NCI-H1694 treated with DMSO at 0.1 percent for 48 hours (cell line): ENCODE measurements at regions not wholly inside any gene's neighbourhood (a gene's known extent, or its start where the extent isn't known, plus 50 kb on each side); places are given as distances from the start of the nearest gene placed in this dataset.

Source experiments
- DNase-seq: peaks from one replicate; lab custom pipeline; 2025; lab: John Stamatoyannopoulos, UW

DNA sequence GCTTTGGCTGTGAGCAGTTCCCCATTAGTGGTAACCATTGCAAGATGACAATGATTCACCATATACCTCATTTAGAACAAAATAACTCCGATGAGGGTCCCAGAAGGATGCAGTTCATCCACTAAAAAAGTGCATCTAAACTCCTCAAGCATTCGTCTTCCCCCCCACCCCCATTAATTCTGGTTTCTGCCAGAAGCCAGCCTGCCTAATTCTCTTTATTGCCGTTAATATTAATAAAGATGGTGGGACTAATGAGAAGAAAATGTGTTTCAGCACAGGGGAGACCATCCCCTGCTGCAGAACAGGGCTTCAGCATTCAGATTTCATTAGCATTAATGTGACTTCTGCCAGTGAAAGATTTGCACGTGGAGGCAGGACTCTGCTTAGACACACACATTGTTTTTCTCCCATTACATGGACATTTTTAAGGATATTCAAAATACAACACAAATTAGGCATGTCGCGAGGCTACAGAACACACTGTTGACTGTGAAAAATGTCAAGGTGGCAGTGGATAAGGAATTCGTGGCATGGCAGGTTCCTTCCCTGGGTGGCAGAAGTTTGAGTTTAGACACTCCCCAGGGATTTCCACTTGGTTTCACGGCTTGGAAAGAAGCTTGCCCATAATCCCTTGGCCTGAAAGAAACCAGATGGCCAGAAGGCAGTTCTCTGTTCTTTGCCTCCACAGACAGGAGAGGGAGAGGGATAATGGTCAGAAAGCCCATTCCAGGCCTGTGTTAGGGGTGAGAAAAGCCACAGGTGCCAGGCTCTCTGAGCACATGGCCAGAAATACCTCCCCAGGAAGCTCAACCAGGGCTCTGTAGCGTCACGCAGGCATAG, 236.5 kb downstream of the FOXO1 start:
- DNase-seq, result no peak

DNA sequence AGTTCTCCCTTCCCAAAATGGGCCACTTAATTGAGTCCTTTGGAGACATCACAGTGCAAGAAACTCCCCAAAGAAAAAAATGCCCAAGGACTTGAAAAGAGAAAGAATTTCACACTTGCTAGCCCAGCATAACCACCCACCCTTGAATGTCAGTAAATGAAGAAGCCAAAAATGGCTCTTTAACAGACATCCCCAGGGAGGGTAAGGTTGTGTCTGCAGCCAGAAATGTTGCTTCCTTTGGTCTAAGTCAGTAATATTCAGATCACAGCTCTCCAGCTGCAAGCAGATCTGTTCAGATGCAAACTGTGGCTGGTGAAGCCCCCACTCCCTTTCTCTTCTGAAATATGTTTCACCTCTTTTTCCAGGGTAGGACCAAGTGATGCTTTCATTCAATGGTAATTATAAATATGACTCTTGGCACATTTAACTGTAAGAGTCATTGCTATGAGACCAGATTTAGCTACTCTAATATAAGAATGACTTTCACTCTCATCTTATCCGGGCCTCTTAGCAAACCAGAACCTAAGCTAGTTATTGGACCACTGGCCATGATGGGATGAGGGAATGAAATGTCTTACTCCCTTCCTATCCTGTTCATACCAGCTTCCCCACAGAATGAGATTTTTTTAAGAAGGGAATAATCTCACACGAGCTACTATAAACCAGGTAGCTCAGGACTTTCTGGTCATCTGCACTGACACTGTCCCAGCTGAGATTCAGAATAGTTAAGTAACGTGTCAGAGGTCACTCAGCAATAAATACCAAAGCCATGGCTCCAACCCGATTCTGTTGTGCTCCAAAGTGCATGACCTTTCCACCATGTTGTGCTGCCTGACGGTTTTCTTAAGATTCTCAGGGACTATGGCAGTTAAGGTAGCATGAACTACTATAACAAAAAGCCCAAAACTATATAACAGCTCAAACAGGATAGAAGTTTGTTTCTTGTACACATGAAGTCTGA, 234.1 kb downstream of the FOXO1 start:
- DNase-seq, result no peak

- DNase-seq, result no peak
Measured at GRCh38 chr13:40433001-40433400, 233.4 kb downstream of the FOXO1 start.

DNA sequence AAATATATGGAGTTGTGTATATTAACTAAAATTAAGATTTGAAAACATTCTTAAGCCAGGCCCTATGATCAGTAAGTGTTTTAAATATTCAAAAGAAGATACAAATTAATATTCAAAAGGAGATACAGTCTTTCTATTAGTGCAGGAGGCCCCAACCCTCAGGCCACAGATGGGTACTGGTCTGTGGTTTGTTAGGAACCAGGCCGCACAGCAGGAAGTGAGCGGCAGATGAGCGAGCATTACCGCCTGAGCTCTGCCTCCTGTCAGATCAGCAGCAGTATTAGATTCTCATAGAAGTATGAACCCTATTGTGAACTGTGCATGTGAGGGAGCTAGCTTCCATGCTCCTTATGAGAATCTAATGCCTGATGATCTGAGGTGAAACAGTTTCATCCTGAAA, 232.9 kb downstream of the FOXO1 start:
- no peak for DNase-seq

DNA sequence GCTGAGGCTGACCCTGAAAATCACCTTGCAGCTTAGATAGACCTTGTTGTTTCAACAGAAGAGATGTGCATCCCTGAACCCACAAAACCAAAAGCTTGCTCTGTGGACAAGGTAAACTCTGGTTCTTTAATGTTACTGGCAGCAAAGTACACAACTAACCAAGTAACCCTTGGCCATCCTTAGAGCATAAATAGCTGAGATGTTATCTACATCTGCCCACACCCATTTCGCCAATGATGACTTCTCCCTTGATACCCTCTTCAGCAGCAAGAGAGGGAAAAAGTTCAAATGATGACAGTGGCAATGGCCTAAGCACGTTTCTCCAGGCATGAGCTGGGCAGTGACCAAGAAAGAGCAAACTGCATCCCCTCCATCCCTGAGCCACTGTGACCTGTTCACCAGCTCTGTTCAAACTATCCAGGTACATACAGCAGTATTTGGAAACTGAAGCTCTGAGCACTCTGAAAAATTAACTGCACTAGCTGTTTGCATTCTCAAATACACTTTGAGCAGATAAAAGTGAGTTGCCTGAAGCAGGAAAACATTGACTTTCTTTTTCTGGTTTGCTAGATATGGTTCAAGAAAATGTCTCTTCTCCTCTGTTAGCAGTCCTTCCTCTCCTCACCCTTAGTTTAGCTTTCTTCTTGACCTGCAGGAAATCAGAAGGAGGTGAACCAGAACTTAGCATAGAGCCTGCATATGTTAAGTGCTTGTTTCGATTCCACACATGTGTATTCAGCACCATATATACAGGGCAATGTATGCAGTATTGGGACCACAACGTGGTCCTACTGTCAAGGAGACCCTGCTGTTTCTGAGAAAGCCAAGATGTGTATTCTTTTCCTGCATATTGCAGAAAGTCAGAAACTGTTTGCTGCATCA, 231.7 kb downstream of the FOXO1 start:
- DNase-seq, result no peak

- no peak for DNase-seq
Measured at GRCh38 chr13:40438022-40438680, 228.3 kb downstream of the FOXO1 start.

GRCh38 chr13:40438999-40439797, 227.2 kb downstream of the FOXO1 start:
- DNase-seq, result no peak

DNA sequence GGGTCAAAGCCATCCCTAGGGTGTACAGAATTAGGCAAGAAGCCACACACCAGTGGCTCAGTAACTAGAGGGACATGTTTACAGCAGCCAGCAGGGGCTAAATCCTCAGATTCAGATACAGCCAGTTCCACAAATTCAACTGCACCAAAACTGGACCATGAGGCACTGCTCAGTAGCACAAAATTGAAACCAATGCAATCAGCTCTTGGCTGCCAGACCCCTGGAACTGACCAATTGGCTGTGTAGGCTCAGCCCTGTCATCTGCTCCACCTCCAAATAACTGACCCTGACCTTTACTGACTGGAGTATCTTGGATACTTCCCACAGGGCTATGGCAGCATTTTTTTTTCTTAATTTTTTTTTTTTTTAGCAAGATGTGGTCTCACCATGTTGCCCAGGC, 226.5 kb downstream of the FOXO1 start:
- DNase-seq, result no peak

DNA sequence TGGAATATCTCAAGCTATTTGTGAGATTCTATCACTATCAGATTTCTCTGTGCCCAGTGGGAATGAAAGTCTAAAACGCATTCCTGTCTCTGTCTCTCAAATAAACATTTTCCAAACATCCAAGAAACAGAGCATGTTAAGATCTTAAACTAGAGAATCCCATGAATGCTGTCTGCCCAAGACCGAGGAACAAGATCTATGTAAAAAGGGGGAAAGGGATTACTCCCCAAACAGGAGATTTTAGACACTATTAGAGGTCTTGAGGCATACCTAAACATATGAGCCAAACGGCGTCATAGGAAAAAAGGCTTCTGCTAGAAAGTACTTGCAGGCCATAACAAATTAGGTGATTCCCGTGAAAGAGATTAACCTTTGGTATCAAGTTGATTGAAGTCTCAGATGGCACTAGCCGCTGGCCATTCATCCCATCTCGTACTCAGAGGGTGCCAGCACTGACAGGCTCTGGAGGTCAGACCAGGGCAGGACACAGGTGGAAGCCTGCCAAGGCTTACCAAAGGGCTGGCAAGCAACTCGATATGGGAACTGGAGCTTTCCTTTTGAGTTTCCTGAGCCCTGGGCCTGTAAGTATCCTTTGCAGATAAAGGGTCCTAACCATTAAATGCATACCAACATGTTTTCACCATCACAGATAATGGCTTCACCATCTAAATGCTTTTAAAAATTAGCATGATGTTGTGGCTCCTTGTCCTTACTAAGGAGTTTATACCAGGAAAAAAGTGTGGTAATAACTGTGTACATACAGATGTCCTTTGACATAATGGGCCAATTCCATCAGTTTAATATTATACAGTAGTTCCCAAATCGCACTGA, 225.2 kb downstream of the FOXO1 start:
- no peak for DNase-seq

- DNase-seq, result no peak
Measured at GRCh38 chr13:40442231-40442630, 224.2 kb downstream of the FOXO1 start.

GRCh38 chr13:40442826-40443225, 223.6 kb downstream of the FOXO1 start:
- no peak for DNase-seq

DNA sequence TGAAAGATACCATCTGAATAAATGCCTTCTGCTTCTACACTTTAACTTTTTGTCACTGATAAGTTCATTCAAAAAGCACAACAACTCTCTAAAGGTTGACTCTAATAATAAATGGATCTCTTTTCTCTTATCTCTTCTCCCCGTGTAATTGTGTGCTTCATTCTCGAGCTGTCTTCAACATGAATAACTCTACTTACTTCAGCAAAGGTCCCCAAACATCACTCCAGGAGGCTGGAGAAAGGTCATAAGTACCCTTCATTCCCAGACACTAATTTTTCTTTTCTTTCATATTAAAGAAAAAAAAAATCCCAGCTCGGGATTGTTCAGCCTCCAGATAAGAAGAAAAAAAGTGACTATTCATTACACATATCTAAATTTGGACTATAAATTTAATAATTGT, 222.2 kb downstream of the FOXO1 start:
- no peak for DNase-seq

- no peak for DNase-seq
Measured at GRCh38 chr13:40445557-40445990, 220.9 kb downstream of the FOXO1 start.

DNA sequence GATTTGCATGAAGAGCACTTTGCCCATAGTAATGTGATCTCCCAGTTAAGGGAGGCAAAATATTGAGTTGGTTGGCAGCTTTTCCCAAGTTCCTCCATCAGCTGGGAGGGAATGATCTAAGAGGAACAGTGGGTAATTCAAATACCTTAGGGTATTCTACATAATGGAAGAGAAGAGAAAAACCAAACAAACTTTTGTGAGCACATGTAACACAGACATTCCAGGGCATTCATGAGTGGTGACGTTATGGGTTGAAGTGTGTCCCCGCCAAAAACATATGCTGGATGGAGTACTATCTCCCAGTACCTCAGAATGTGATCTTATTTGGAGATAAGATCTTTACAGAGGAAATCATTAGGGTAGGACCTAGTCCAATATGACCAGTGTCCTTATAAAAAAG, 220.1 kb downstream of the FOXO1 start:
- no peak for DNase-seq

DNA sequence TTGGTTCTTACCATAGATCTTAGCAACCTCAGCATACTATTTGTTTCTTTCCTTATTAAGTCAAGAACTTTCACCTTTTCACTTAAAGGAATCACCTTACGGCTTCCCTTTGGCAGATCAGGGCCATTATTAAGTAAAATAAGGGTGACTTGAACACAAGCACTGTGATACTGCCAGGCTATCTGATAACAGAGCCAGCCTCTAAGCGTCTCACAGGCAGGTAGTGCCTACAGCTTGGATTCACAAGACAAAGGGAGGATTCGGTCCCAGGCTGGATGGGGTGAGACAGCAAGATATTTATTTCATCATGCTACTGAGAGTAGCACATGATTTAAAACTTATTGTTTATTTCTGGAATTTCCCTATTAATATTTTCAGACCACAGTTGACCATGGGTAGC, 218.6 kb downstream of the FOXO1 start:
- no peak for DNase-seq

- no peak for DNase-seq
Measured at GRCh38 chr13:40452038-40452666, 214.3 kb downstream of the FOXO1 start.

DNA sequence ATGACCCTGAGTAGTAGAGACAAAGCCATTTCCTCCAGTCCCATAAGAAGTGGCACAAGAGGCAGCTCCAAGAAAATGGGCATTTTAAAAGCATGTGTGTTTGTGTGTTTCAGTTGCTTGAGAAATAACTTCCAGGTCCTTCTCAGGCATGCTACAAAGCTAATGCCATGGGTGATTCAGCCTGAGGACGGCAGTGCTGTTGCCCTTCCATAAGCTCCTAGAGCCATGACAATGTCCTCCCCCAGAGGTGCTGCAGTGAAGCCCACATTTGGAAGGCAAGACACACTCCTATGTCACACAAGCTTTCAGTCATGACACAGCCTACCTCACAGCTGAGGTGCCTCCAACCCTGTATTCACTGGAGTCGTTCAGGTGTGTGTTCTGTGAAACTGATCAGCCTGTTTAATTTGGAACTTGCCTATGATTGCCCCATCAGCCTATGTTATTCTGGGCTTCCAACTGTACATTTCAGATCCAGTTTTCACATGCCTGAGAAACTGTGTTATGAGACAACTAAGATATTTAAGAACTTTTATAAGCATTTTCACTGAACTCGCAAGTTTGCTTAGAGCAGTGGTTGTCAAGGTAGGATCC, 213.6 kb downstream of the FOXO1 start:
- no peak for DNase-seq

DNA sequence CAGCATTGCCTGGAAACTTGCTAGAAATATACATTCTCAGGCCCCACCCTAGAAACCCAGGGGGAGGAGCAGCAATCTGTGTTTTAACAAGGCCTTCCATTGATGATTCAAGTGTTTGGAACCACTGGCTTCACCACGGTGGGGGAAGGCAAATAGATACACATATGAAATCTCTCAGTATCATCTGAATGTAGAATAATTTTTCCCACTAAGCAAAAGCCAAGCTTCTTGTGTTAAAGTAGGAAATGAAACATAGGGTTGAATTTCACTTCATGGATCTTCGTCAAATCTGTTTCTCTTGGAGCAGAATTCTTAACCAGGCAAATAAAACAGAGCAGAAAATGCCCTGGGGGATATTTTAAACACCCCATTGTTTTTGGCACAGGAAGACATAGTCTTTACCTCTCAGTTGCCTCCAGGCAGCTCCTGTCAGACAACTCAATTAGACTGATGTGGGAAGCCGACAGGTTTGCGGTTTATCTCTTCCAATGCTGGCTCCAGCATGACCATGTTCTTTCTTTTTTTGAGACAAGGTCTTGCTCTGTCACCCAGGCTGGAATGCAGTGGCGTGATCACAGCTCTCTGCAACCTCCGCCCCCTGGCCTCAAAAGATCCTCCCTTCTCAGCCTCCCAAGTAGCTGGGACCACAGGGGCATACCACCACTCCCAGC, 213.0 kb downstream of the FOXO1 start:
- no peak for DNase-seq
